Activated naive CD4-positive, alpha-beta T cell treated with Interleukin-2 at 50 U/mL for 16 hours (primary cell): ENCODE measurements at regions not wholly inside any gene's neighbourhood (a gene's known extent, or its start where the extent isn't known, plus 50 kb on each side); places are given as distances from the start of the nearest gene placed in this dataset.
"Not testable (repeated sequence)": the region's sequence is repeated elsewhere in the genome, so short reads cannot be mapped to it uniquely, and the experiment has no call there.

ENCODE experiments used
- DNase-seq: peaks from one replicate; pipeline ENCODE4 v3.0.0-alpha.2; 2020

DNA sequence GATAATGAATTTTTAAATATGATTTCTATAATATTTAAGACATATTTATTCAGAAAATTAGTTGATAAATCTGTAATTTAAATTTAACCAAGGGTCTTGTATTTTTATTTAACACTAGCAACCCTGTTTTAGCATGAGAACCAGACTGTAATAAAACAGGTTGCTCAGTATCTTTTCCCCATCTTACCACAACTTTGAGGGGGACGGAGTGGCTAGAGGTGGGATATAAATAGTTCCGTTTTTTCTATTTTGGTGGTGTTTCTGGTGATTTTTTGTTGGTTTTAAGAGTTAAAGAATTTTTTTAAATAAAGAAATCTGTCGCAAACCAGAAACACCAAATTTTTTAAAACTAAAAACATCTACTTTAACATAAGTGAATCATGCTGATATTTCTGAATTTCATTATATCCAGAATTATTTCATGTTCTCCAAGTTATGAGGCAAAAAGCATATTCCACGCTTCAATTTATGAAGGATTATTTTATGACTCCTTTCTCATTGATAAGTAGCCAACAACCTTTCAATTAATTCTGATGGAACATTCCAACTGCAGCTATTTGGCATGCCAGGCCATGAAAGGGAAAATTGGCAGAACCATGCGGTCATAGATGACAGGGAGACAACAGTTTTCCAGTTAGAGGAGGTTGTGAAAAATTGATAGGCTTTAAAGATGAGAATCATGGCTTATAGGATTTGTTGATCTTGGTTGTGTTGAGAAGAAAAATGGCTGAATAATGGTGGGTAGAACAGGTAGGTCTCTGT lies 151.9 kb upstream of the CARMIL1 start:
- DNase-seq: no peak

DNA sequence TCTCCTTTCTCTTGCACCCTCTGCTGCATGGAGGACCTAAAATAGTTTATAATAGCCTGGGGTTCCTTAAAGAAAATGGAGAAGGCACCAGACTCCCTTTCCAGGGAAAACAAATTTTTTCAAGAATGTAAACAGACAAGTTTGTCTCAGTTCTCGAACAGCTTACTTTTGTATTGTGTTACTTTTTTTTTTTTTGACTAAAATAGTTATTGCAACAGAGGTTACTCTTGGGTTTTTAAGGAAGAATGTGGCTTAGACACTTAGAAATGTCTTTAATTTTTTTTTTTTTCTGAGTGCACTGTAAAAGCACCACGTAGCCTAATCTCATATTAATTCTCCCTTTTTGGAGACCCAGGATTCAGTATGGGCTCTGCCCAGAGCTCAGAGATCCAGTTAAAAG lies 148.7 kb upstream of the CARMIL1 start:
- no peak for DNase-seq

DNA sequence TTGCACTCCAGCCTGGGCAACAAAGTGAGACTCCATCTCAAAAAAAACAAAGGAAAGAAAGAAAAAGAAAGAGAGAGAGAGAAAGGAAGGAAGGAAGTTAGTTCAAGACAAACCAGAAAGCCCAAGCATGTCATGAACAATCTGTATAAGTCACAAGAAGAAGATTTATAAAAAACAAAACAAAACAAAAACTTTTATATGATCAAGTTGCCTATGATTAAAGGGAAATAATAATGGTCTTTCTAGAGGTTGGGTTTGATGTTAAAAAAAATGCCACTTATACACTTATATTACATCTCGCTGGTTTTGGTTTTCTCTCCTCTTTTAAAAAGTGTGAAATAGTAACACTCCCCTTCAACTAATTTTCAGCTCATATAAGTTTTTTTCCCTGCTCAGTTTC lies 146.2 kb upstream of the CARMIL1 start:
- no peak for DNase-seq

DNA sequence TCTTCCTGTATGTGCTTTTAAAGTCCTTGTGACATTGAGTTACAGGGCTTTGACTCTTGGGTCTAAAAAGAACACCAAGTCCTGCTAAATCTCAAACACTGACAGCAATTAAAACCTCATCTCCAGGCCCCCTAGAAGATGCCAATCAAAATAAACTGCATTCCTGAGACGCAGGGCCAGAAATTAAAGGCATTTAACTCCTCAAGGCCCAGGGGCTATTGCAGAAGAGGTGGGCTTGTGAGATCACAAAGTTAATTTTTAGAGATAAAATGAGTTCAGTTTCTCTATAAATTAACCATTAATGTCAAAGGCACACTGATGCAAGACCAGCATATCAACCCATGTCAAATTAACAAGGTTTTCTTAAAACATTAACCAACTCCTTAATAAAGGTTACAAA lies 145.6 kb upstream of the CARMIL1 start:
- DNase-seq: no peak

DNA sequence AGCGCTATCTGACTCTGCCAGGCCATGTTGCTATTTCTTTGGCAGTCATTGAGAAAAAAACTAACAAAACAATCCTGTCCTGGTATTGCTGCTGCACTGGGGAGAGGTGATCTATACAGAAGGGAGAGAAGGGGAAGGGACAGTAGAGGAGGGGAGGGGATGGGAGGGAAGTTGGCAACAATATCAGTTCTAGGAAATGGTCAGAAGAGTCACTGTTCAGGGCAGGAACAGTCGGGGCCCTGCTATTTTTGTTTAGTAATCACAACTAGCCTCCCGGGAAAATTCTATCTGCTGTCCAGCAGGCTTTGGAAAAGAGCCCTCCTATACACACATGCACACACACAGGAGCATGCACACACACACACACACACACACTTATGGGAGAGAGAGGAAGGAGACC lies 142.3 kb upstream of the CARMIL1 start:
- DNase-seq: no peak

DNA sequence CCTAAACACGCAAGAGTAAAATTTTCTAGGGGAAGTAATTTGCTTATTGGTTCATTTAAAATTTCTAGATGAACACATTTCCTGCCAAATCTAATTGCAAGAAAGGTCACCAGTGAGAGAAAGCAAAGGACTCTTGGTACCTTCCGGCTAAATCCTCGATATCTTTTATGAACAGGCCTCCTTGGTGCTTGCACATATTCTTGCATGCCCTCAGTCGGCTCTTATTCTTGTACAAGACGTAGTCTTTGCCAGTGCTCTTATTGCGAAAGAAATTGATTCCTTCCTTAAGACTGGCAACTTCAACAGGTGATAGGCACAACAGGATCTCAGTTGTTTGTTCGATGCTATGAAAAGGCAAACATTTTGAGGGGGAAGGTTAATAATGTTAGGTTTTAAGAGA lies 141.7 kb upstream of the CARMIL1 start:
- DNase-seq: no peak

DNA sequence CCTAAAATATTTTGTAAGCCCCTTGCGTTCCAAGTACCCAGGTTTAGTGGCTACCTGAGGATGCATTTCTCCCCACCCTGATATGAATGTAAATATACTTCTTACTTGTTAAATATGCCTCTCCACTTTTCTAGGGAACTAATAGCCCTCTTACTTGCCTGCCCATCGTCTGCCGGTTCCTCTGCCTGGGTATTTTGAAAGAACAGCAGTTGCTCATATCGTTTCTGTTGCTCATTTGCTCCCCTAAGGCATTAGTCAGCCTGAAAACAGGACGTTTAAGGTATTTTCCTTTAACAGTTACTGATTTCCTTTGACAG lies 141.3 kb upstream of the CARMIL1 start:
- DNase-seq: peak; percentile 63

DNA sequence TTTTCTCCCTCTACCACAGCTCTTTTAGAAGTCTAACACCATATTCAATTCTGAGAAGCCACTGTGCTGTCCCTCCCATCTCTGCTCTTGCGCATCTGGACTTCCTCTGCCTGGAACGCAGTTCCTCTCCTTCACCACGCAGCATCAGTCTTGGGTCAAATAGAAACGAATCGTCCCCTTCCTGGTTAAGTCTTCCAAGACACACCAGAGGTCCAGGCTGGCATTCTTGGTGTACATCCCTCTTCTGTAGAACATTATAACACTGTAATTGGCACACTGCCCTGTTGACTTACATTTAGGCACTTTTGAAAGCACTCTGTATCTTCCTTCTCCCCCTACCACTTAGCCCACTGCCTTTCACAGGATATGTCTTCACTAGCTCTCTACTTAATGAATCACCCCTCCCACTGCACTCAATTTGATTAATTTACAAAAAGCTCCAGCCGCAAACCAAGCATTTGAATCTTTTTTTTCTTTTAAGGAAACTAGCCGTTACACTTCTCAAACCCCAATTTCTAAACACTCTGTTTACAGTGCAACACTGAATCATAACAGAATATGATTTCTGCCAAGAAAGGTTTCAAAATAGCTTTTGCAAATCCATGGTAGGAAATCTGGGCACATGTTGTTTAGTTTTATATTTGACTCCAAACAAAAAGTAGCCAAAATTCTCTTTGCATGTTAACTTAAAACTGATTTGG lies 140.8 kb upstream of the CARMIL1 start:
- DNase-seq: peak; percentile 68

DNA sequence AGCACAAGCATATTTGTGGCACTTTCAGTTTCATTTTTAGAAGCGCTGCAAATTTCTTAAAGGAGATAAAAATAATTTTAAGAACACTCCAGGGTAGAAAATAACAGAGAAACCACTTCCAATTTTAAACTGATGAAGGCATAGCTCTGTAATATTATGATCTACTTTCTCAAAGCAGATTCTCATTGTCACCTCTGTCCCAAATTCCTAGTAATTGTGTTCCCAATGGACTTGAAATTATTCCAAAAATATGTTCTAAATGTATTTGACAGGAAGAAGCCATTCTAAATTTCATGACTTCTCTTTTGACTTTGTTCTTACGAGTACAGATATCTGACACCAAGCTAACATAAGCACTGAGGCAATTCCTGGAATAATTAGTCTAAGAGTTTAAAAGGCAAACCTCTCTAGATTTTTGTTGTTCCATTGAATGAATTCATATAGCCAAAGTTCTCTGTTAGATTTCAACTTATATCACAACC lies 140.2 kb upstream of the CARMIL1 start:
- DNase-seq: no peak

DNA sequence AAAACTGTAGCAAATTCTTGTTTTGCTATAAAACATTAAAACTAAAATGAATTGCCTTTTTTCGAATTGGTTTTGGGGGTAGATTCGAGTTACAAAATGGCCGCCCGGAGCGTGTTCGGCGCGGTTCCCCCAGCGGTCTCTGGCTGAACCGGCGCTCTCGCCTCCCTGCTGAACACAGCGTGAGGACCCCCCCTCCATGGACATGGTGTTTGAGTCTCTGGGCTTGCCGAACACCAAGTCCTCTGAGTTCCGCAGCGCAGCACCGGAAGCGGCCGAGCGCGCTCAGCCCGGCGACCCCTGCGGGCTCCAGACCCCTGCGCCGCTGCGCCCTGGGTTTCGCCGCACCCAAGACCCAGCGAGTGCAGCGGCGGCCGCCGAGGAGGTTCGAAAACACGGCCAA lies 139.6 kb upstream of the CARMIL1 start:
- DNase-seq: not testable (repeated sequence)

DNA sequence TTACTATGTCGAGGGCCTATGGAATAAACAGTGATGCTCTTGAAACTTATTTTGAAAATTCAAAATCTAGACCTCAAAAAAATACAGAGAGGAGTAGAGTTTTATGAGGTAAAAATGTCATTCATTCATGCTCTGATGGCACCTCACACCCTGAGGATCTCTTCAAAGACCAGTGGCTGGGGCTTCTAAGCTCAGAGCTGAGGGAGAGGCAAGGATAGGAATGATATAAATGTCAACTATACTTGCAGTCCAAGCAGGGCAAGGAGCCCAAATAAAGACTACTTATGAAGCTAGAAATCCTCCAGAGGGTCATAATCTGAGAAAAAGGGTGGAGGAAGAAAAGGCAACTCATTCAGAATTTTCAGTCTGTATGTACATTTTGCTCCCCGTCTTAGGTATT lies 136.7 kb upstream of the CARMIL1 start:
- no peak for DNase-seq

DNA sequence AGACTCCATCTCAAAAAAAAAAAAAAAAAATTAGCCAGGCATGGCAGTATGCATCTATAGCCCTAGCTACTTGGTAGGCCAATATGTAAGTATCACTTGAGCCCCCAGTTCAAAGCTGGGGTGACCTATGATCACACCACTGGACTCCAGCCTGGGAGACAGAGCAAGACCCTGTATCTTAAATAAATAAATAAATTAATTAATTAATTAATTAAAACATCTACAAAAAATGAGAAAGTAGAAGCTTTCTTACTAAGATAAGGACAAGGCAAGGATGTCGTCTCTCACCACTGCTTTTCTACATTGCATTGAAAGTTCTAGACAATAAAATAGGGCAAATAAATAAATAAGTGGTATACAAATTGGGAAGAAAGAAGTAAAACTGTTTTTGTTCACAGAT lies 134.3 kb upstream of the CARMIL1 start:
- DNase-seq: no peak

DNA sequence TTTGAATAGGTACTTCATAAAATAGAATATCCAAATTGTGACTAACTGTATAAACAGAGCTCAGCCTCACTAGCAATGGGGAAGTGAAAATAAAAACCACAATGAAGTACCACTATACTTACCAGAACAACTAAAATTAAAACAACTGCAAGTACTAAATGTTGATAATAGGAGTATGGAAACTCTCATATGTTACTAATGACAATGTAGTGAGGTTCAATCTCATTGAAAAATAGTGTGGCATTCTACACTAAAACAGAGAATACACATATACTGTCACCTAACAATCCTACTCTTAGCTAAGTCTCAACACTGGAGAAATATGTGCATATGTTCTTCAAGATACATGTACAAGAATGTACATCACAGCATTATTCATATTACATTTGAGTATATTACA lies 132.0 kb upstream of the CARMIL1 start:
- no peak for DNase-seq

DNA sequence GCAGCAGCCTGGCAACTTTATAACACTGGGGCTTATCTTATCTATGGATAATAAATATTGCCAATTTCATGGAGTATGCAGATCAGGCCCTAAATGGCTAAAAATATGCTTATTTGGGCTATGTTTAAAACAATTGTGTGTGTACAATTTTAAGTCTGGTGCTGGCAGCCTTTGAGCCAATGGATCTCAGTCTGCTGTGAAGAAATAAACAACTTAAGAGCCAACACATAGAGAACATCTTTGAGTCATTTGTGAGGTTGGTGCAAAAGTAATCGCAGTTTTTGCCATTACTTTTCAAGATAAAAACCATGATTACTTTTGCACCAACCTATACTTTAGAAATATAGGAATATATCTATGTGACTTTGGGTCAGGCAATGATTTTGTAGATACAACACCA lies 129.1 kb upstream of the CARMIL1 start:
- DNase-seq: no peak

DNA sequence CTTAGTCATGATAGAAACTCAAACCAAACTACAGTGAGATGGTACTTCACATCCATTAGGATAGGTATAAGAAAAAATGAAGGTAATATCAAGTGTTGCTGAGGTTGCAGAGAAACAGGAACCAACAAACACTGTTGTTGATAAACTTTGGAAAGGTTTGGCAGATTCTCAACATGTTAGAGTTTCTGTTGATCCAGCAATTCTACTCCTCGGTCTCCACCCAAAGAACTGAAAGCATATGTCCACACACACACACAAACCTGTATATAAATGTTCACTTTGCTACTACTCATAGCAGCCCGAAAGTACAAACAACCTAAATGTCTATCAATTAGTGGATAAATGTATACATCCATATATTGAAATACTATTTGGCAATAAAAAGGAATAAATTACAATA lies 128.3 kb upstream of the CARMIL1 start:
- DNase-seq: no peak

DNA sequence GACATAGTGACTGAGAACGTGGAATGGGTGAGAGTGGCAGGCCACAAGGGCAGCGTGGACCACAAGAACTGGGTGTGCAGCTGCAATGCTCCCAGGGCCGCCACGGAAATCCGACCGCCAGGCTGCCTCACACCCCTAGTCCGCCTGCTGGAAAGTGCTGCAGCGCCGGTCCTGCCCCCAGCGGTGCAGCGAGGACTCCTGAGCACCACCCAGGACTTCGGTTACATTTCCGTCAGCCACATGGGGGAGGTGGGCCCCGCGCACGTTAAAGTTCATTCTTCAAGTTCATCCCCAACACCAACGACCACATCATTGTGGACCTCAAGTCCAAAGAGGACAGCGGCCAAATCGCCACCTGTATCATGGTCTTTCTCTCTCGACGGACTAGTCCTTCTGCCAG lies 126.1 kb upstream of the CARMIL1 start:
- no peak for DNase-seq

DNA sequence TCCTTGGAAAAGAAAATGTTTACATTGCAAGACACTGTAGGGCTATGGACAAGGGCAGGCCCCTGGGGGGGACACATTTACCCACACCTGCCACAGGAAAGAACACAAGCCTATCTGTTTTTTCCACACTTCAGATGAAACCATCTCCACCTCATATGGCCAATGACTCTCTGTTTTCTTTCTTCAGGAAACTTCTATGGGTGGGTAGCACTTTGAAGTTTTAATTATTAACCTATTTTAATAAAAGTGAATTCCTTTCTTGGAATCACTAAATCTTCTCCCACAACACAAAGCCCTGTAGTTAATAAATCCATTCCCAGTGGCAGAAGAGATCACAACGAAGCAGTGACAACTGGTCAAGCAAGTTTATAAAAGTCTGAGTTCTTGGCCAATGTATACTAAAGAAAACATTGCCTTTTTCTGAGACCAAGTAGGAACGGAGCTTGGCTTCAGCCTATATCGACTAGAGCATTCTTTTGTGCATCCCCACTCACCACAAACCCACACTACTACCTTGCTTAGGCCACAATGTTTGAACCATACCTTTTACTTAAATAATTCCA lies 125.1 kb upstream of the CARMIL1 start:
- no peak for DNase-seq

DNA sequence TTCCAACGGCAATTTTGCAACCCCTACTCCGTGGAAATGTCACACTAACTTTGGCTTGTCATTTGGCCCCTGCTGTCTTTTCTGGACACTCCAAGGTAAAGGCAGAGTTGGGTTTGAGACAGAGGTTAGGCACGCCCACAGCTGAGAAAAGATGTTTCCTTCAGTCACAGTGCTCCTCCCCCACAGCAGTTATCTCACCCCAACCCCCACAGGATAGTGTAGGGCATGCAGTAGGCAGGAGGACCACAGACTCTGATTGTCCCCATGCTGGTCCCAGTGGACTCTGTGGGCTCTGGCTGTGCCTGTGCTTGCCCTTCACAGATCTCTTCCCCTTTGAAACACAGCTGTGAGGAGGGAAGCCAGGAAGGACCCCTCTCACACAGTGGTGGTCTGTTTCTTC lies 124.0 kb upstream of the CARMIL1 start:
- no peak for DNase-seq

DNA sequence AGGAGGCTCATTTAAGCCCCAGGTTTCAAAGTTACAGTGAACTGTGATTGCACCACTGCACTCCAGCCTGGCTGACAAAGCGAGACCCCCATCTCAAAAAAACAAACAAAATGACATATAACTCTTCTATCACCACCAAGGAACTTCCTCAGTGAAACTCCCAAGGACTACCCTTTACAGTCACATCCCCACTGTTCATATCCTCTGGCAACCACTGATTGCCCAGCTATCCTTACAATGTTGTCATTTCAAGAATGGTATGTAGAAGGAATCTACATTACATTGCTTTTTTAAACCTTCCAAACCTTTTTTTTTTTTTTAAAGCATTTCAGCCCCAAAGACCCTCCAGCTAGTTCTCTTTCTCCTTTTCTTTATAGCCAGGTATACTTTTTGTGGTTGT lies 123.1 kb upstream of the CARMIL1 start:
- no peak for DNase-seq

DNA sequence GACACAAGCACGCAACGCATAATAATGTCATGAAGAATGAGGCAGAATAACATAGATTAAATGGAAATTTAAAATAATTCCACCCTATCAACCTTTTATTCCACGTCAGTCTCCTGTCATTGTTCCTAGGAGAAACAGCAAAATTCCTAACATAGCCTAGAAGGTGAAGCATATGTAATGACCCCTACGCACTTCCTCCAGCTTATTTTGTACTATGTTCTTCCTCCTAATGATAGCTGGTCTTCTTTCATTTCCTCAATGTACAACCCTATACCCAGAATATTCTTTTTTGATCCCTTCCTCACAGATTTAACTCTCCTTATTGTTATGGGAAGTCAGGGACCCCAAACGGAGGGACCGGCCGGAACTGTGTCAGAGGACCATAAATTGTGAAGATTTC lies 122.0 kb upstream of the CARMIL1 start:
- no peak for DNase-seq

DNA sequence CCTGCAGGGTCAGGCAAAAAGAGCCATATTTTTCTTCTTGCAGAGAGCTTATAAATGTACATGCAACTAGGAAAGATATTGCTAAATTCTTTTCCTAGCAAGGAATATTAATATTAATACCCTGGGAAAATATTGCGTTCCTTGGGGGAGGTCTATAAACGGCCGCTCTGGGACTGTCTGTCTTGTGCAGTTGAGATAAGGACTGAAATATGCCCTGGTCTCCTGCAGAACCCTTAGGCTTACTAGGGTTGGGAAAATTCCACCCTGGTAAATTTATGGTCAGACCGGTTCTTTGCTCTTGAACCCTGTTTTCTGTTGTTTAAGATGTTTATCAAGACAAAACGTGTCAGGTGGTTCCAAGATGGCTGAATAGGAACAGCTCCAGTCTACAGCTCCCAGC lies 121.3 kb upstream of the CARMIL1 start:
- no peak for DNase-seq

DNA sequence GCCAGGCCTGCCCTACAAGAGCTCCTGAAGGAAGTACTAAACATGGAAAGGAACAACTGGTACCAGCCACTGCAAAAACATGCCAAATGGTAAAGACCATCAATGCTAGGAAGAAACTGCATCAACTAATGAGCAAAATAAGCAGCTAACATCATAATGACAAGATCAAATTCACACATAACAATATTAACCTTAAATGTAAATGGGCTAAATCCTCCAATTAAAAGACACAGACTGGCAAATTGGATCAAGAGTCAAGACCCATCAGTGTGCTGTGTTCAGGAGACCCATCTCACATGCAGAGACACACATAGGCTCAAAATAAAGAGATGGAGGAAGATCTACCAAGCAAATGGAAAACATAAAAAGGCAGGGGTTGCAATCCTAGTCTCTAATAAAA lies 119.0 kb upstream of the CARMIL1 start:
- not testable (repeated sequence) for DNase-seq

DNA sequence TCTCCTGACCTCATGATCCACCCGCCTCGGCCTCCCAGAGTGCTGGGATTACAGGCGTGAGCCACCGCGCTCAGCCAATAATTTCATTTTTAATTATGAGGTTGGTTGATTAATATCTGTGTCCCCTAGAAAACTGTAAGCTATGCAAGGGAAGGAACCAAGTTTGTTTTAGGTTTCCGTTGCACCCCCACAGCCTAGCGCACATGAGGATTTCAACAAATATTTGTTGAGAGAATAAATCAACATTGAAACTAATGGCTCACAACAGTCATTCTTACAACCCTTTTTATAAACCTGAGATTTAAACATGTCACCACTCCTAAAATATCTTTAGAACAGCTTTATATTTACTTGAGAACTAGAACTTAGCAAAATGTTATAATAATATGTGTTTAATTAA lies 114.0 kb upstream of the CARMIL1 start:
- no peak for DNase-seq

DNA sequence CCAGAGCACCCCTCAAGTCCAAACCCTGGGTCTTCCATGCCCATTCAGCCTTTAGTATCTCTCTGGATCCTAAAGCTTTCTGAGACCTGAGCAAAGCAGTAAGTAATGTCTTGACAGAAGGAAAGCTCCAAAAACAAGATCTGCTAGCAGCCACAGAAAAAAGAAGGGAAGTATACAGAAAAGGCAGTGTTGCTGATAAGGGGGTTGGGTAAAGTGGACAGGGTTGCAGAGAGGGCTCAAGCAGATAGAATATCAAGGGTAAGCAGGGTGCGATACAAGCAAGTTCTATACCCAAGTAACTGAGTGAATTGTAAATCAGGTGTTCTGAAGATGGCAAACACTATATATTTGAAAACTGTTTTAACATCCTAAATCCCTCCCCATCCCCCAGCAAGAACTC lies 113.4 kb upstream of the CARMIL1 start:
- DNase-seq: no peak
